ENCODE measurements at regions not wholly inside any gene's neighbourhood (a gene's known extent, or its start where the extent isn't known, plus 50 kb on each side); places are given as distances from the start of the nearest gene placed in this dataset.

DNA sequence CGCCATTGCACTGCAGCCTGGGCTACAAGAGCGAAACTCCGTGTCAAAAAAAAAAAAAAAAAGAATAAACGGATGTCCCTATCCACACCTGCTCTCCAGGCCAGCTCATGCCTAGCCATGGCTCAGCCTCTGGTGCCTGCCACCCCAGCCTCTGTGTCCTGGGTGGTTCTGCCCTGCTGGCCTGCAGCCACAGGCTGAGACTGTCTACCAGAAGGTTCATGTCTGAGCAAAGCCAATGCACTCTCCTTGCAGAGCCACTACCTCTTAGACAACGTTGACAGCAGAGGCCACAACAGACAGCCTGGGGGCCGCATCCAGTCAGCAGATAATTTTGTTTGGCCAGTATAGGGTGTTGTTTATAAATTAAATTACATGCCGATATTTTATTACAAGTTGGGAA is 127.7 kb downstream of the ASB7 start:
- DNase-seq = no peak
- WGBS, 3 donors = 75 to 83% (median 78%) methylated on average over 7 of the region's 7 CpGs
- Histone ChIP-seq H3K4me1 (ENCODE audit: insufficient read depth) (peaks cover 2% of the 10 kb centered on the region), H3K27ac (no peak overlapping the region), H3K27me3 (no peaks in the 10 kb centered on the region), H3K9me3 (no peaks in the 10 kb centered on the region), H3K36me3 (no peaks in the 10 kb centered on the region), H3K4me3 (no peak overlapping the region)
- no peak for TF ChIP-seq EP300 (IDR thresholded peaks at IDR 0.05)
- TF ChIP-seq POLR2A (IDR thresholded peaks at IDR 0.05) = no peak
- TF ChIP-seq, protein P1, sequence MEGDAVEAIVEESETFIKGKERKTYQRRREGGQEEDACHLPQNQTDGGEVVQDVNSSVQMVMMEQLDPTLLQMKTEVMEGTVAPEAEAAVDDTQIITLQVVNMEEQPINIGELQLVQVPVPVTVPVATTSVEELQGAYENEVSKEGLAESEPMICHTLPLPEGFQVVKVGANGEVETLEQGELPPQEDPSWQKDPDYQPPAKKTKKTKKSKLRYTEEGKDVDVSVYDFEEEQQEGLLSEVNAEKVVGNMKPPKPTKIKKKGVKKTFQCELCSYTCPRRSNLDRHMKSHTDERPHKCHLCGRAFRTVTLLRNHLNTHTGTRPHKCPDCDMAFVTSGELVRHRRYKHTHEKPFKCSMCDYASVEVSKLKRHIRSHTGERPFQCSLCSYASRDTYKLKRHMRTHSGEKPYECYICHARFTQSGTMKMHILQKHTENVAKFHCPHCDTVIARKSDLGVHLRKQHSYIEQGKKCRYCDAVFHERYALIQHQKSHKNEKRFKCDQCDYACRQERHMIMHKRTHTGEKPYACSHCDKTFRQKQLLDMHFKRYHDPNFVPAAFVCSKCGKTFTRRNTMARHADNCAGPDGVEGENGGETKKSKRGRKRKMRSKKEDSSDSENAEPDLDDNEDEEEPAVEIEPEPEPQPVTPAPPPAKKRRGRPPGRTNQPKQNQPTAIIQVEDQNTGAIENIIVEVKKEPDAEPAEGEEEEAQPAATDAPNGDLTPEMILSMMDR (IDR thresholded peaks at IDR 0.05) = no peak
- intact Hi-C loops (cut with DNase I) = no loop called here

DNA sequence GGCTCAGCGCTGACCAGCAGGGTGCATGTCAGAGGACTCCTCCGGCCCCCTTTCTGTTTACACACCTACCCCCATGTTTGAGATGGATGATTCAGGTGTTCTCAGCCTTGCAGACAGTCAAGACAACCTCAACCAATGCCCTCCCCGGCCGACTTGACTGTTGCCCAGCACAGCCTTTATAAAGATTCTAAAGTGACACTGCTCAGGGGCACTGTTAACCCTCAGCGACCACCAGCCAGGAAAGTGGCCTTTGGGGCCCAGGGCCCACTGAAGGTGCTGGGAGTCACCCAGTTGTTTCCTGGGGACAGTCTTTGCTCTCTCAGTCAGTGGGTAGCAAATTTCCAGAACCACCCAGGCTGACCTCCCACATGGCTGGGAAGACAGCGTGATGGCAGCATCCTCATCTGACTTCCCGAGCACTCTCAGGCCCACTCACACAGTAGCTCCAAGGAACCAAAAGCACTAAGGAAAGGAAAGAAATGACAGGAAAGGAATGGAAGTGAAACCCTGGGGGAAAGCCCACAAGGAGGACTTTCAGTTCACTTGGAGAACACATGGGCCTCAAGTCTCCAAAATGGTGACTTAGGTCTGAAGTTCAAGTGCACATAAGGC is 128.4 kb downstream of the ASB7 start:
- Histone ChIP-seq H3K9me3 (no peaks in the 10 kb centered on the region), H3K36me3 (no peaks in the 10 kb centered on the region), H3K4me1 (ENCODE audit: insufficient read depth) (peaks cover 2% of the 10 kb centered on the region), H3K27ac (no peak overlapping the region), H3K27me3 (no peaks in the 10 kb centered on the region), H3K4me3 (no peak overlapping the region)
- intact Hi-C loops (cut with DNase I) = no loop called here
- DNase-seq = no peak
- WGBS, 3 donors = 94 to 99% (median 98%) methylated on average over 7 of the region's 7 CpGs
- TF ChIP-seq, protein P1 (IDR thresholded peaks at IDR 0.05) = no peak

DNA sequence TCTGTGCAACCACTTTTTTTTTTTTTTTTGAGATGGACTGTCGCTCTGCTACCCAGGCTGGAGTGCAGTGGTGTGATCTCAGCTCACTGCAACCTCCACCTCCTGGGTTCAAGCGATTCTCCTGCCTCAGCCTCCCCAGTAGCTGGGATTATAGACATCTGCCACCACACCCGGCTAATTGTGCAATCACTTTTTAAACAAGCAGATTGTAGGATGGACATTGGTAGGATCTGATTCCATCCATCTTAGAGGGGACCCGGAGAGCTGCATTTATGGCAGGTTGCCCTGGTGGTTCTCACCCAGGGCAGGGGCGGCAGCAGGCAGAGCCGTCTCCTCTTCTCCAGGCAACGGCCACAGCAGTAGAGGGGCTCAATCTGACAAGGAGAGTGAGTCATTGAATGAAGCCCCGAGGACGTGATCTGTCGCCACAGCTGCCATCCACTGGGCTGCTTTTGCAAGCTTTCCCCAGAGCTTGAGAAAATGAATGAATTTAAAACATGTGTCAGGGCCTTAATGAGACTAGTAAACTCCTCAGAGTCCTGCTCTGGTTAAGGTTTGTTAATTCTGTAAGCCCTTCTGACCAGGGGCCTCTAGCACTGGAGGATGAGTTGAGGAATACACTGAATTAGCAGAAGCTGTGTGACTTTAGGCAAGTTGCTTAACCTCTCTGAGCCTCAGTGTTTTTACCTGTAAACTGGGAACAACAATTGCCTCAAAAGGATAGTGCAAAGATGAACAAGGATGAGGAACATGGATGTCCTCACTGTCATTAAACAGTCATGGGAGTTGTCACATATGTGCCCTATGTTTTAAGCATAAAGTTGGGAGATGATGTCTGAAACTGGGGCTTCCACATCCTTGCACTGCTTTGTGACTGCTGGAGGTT is 129.1 kb downstream of the ASB7 start:
- intact Hi-C loops (cut with DNase I) = no loop called here
- H3K9me3 ChIP-seq = no peaks in the 10 kb centered on the region
- 90 to 96% (median 94%) methylated on average over 10 of the region's 10 CpGs for WGBS, 3 donors
- no peak overlapping the region for H3K27ac ChIP-seq
- H3K4me3 ChIP-seq = no peak overlapping the region
- no peaks in the 10 kb centered on the region for H3K36me3 ChIP-seq
- H3K4me1 ChIP-seq (ENCODE audit: insufficient read depth) = peaks cover 2% of the 10 kb centered on the region
- no peak for DNase-seq
- H3K27me3 ChIP-seq = no peaks in the 10 kb centered on the region
- TF ChIP-seq, protein P1 (IDR thresholded peaks at IDR 0.05) = no peak
- TF ChIP-seq POLR2A (IDR thresholded peaks at IDR 0.05) = no peak
- no peak for TF ChIP-seq EP300 (IDR thresholded peaks at IDR 0.05)

DNA sequence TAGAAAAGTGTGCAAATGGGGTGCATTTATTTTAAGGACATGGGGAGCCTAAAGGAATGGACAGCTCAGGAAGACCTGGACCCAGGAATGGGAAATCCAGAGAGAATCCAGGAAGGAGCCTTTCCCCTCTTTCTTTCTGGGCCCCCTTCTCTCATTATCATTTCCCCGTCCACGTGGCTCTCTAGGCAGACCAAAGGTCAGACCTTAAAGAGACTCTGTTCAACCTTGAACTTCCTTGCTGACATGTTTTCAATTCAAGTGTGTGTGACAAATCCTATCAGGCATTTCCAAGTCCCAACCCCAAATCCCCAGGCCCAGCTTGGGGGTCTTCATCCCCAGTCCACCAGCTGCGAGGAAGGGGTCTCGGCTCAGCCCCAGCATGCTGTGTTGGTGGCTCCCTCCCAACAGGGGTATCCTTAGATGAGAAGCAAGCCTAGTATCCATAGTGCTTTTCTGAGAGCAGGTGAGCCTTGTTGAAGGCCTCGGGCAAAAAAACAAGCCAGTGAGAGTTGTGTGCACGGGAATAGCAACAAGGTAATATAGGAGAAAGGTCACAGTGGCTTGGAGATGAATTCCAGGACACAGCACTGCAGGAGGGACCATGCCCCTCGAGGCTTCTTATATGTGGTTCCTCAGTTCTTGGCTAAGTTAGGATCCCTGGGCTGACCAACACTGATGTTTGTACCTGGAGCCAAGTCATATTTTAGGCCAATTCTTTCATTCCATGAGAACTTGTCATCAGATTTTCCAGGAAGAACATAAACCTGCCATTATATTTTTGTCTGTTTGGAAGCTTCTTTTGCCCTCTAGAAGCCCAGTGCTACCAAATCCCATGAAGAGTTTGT is 130.0 kb downstream of the ASB7 start:
- Histone ChIP-seq H3K27me3 (no peaks in the 10 kb centered on the region), H3K4me3 (no peak overlapping the region), H3K36me3 (no peaks in the 10 kb centered on the region), H3K27ac (no peak overlapping the region), H3K9me3 (no peaks in the 10 kb centered on the region), H3K4me1 (ENCODE audit: insufficient read depth) (peaks cover 2% of the 10 kb centered on the region)
- TF ChIP-seq EP300 (IDR thresholded peaks at IDR 0.05) (no peak), POLR2A (IDR thresholded peaks at IDR 0.05) (no peak)
- TF ChIP-seq, protein P1 (IDR thresholded peaks at IDR 0.05) = no peak
- WGBS, 3 donors = 79 to 85% (median 79%) methylated on average over 7 of the region's 7 CpGs
- DNase-seq = no peak
- intact Hi-C loops (cut with DNase I) = no loop called here

Measured in ovary (tissue), 7 donors.